Large intestine (tissue), 3 donors: ENCODE measurements at regions not wholly inside any gene's neighbourhood (a gene's known extent, or its start where the extent isn't known, plus 50 kb on each side); places are given as distances from the start of the nearest gene placed in this dataset.
"Not testable (repeated sequence)": the region's sequence is repeated elsewhere in the genome, so short reads cannot be mapped to it uniquely, and the experiment has no call there.

Source experiments
- DNase-seq, 2 donors: peaks; one replicate each; pipeline versions ENCODE4 v3.0.0 to v3.0.0-alpha.2; 2013
- H3K27ac ChIP-seq: one replicate; pipeline ENCODE4 v1.5.1; 2013; ENCODE audit warnings: low read length
- H3K27me3 ChIP-seq: 2 replicates; pipeline ENCODE4 v1.6.1; 2013; ENCODE audit warnings: low read length; ENCODE audit not compliant: control insufficient read depth, insufficient read depth
- H3K36me3 ChIP-seq: 2 replicates; pipeline ENCODE4 v1.6.1; 2013; ENCODE audit warnings: low read length; ENCODE audit not compliant: control insufficient read depth, insufficient read depth
- H3K4me1 ChIP-seq: one replicate; pipeline ENCODE4 v1.6.1; 2013; ENCODE audit warnings: low read length; ENCODE audit not compliant: control insufficient read depth, insufficient read depth
- H3K4me3 ChIP-seq: one replicate; pipeline ENCODE4 v1.5.1; 2013; ENCODE audit warnings: low read length
- H3K9me3 ChIP-seq: one replicate; pipeline ENCODE4 v1.6.1; 2013; ENCODE audit warnings: mild to moderate bottlenecking, low read depth, low read length, moderate library complexity; ENCODE audit not compliant: control insufficient read depth
- WGBS: methylation state at CpG from one replicate; pipeline ENCODE4 v1.1.5; 2013; ENCODE audit warnings: low lambda C conversion rate; ENCODE audit not compliant: insufficient coverage; 5-methylcytosine and 5-hydroxymethylcytosine counted together

- H3K36me3 ChIP-seq, result no peaks in the 10 kb centered on the region
- no CpG with 5 or more reads among the region's 3 CpGs for WGBS
- peak overlapping the region; percentile 20 for H3K27ac ChIP-seq
- H3K27me3 ChIP-seq, result no peaks in the 10 kb centered on the region
- H3K4me1 ChIP-seq, result peaks cover 7% of the 10 kb centered on the region
- DNase-seq, result peak; percentile 47 to 79
- H3K4me3 ChIP-seq, result no peak overlapping the region
- no peaks in the 10 kb centered on the region for H3K9me3 ChIP-seq
These were observed 230.4 kb upstream of the ACVR2A start for GRCh38 chr2:147614471-147614870.

- no peaks in the 10 kb centered on the region for H3K9me3 ChIP-seq
- no peak overlapping the region for H3K27ac ChIP-seq
- H3K36me3 ChIP-seq, result no peaks in the 10 kb centered on the region
- no peak overlapping the region for H3K4me3 ChIP-seq
- DNase-seq, result no peak
- peaks cover 7% of the 10 kb centered on the region for H3K4me1 ChIP-seq
- H3K27me3 ChIP-seq, result no peaks in the 10 kb centered on the region
- 100% methylated on average over 1 of the region's 2 CpGs for WGBS
These were observed 234.3 kb upstream of the ACVR2A start for GRCh38 chr2:147610496-147611040.

GRCh38 chr2:147609301-147609700 lies 235.5 kb upstream of the ACVR2A start:
- peaks cover 3% of the 10 kb centered on the region for H3K4me1 ChIP-seq
- H3K27ac ChIP-seq, result no peak overlapping the region
- DNase-seq, result no peak
- 86% methylated on average over 2 of the region's 3 CpGs for WGBS
- no peaks in the 10 kb centered on the region for H3K9me3 ChIP-seq
- no peak overlapping the region for H3K4me3 ChIP-seq
- no peaks in the 10 kb centered on the region for H3K36me3 ChIP-seq
- no peaks in the 10 kb centered on the region for H3K27me3 ChIP-seq

- WGBS, result no CpG with 5 or more reads among the region's 3 CpGs
- no peaks in the 10 kb centered on the region for H3K36me3 ChIP-seq
These were observed 237.4 kb upstream of the ACVR2A start for GRCh38 chr2:147607379-147607778.

GRCh38 chr2:147603876-147604275 lies 241.0 kb upstream of the ACVR2A start:
- WGBS, result no CpG with 5 or more reads among the region's 3 CpGs
- Histone ChIP-seq H3K27ac (no peak overlapping the region), H3K9me3 (no peaks in the 10 kb centered on the region), H3K4me3 (no peak overlapping the region), H3K36me3 (no peaks in the 10 kb centered on the region), H3K27me3 (no peaks in the 10 kb centered on the region), H3K4me1 (no peaks in the 10 kb centered on the region)
- DNase-seq, result no peak

More at GRCh38 chr2:147607379-147607778, 237.4 kb upstream of the ACVR2A start:
- Histone ChIP-seq H3K27me3 (no peaks in the 10 kb centered on the region), H3K4me1 (no peaks in the 10 kb centered on the region), H3K4me3 (no peak overlapping the region), H3K9me3 (no peaks in the 10 kb centered on the region), H3K27ac (no peak overlapping the region)
- DNase-seq, result no peak

- WGBS, result no CpG with 5 or more reads among the region's 1 CpG
- Histone ChIP-seq H3K27ac (no peak overlapping the region), H3K4me1 (no peaks in the 10 kb centered on the region), H3K27me3 (no peaks in the 10 kb centered on the region), H3K9me3 (no peaks in the 10 kb centered on the region), H3K4me3 (no peak overlapping the region), H3K36me3 (no peaks in the 10 kb centered on the region)
- no peak for DNase-seq
These were observed 241.4 kb upstream of the ACVR2A start for GRCh38 chr2:147603447-147603846.

GRCh38 chr2:147600646-147601045 lies 244.2 kb upstream of the ACVR2A start:
- H3K4me3 ChIP-seq, result no peak overlapping the region
- no peak for DNase-seq
- H3K36me3 ChIP-seq, result no peaks in the 10 kb centered on the region
- H3K27me3 ChIP-seq, result no peaks in the 10 kb centered on the region
- peaks cover 3% of the 10 kb centered on the region for H3K9me3 ChIP-seq
- no CpG with 5 or more reads among the region's 5 CpGs for WGBS
- H3K4me1 ChIP-seq, result peaks cover 1% of the 10 kb centered on the region
- H3K27ac ChIP-seq, result no peak overlapping the region

GRCh38 chr2:147600223-147600622 lies 244.6 kb upstream of the ACVR2A start:
- H3K27ac ChIP-seq, result no peak overlapping the region
- peaks cover 5% of the 10 kb centered on the region for H3K4me1 ChIP-seq
- no CpG with 5 or more reads among the region's 7 CpGs for WGBS
- DNase-seq, result no peak
- no peak overlapping the region for H3K4me3 ChIP-seq
- no peaks in the 10 kb centered on the region for H3K36me3 ChIP-seq
- no peaks in the 10 kb centered on the region for H3K27me3 ChIP-seq
- H3K9me3 ChIP-seq, result peaks cover 3% of the 10 kb centered on the region

GRCh38 chr2:147595200-147595599 lies 249.6 kb upstream of the ACVR2A start:
- Histone ChIP-seq H3K27me3 (no peaks in the 10 kb centered on the region), H3K4me1 (peaks cover 10% of the 10 kb centered on the region), H3K9me3 (peaks cover 3% of the 10 kb centered on the region), H3K36me3 (no peaks in the 10 kb centered on the region), H3K27ac (no peak overlapping the region), H3K4me3 (no peak overlapping the region)
- peak; percentile 6 to 51 for DNase-seq
- WGBS, result no CpG with 5 or more reads among the region's 4 CpGs

- H3K4me1 ChIP-seq, result peaks cover 10% of the 10 kb centered on the region
- H3K27ac ChIP-seq, result no peak overlapping the region
- peaks cover 3% of the 10 kb centered on the region for H3K9me3 ChIP-seq
- 50% methylated on average over 1 of the region's 3 CpGs for WGBS
- no peak overlapping the region for H3K4me3 ChIP-seq
- DNase-seq, result peak; percentile 6 to 21
- no peaks in the 10 kb centered on the region for H3K36me3 ChIP-seq
- no peaks in the 10 kb centered on the region for H3K27me3 ChIP-seq
These were observed 250.8 kb upstream of the ACVR2A start for GRCh38 chr2:147594038-147594437.

- H3K27me3 ChIP-seq, H3K27ac ChIP-seq, H3K4me3 ChIP-seq, DNase-seq, H3K36me3 ChIP-seq, H3K9me3 ChIP-seq: not testable (repeated sequence)
- peaks cover 10% of the 10 kb centered on the region for H3K4me1 ChIP-seq
- 100% methylated on average over 2 of the region's 2 CpGs for WGBS
These were observed 252.0 kb upstream of the ACVR2A start for GRCh38 chr2:147592784-147593183.
